ENCODE measurements at regions not wholly inside any gene's neighbourhood (a gene's known extent, or its start where the extent isn't known, plus 50 kb on each side); places are given as distances from the start of the nearest gene placed in this dataset.
"Not testable (repeated sequence)": the region's sequence is repeated elsewhere in the genome, so short reads cannot be mapped to it uniquely, and the experiment has no call there.

DNA sequence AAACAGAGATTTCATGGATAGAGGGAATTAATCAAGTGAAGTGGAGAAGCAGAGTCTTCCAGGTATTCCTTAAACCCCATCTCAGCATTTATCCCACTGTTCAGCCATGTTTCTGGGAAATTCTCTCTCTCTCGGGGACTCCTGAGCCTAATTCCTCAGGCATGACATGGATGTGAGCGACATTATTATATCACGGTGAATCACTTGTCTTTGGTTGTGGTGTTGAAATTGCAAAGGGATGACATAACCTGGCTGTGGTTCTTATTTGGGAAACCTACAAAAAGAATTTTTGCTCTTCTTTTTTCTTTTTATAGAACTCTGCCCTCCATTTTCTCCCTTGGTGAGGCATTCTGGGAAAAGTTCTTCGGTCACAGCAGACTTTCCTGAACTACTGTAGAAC is 457.9 kb upstream of the PTGER4 start:
- no peak for DNase-seq (ENCODE audit: low read depth)

DNA sequence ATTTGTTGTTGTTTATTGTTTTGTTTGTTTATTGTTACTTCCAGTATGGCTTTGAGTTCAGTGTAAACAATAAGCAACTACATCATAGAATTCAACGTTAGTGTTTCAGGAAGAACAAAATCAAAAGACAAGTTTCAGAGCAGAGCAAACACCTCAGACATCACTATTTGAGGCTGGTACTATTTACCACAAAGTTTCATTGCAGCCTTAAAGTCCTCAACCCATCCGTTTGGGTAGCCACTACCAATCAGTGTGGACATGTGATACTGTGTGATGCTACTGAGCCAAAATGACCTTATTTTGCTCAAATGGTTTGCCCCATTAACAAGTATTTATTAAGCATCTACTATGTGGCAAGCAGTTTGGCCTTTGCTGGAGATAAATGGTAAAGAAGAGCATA is 458.5 kb upstream of the PTGER4 start:
- no peak for DNase-seq (ENCODE audit: low read depth)

DNA sequence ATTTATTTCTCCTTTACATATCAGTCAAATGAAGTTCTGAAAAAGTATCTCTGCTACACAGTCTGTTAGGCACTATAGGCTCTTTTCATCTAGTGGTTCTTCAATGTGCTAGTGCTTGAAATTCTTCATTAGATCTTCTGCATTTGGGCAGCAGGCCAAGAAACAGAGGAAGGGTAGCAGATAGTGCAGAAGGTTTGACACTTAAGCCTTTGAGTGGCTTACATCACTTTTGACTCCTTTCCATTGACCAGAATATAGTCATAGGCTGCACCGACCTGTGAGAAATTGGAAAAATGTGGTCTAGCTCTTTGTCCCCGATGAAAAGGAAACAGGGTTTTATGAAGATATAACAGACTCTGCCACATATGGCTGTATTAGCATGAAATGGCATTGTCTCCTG is 459.5 kb upstream of the PTGER4 start:
- DNase-seq (ENCODE audit: low read depth), result no peak

DNA sequence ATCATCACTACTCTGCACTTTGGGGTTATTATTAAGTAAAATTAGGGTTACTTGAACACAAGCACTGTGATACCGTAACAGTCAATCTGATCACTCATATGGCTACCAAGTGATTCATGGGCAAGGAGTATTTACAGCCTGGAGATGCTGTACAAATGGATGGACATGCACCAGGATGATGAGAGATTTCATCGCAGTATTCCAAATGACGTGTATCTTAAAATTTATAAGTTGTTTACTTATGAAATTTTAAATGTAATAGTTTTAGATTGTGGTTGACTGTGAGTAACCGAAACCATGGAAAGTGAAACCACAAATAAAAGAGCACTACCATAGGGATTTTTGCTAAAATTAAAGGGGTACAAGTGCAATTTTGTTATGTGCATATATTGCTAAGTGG is 462.2 kb upstream of the PTGER4 start:
- no peak for DNase-seq (ENCODE audit: low read depth)

DNA sequence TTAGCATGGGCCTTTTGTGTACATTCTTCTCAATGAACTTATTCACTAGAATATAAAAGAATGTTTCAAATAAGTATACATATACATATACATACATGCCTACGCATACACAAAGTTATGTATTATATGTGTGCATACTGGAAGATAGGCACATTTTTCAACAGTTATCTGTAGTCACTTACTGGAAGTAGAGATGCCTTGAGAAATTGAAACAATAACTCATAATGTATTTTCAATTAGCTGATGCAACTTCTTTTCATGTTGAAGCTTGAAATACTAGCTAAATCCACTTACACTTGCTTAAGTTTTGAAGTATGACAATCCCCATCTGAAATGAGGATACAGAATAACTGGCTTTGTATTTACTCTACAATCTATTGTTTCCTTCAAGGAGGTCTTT is 469.0 kb upstream of the PTGER4 start:
- no peak for DNase-seq (ENCODE audit: low read depth)

DNA sequence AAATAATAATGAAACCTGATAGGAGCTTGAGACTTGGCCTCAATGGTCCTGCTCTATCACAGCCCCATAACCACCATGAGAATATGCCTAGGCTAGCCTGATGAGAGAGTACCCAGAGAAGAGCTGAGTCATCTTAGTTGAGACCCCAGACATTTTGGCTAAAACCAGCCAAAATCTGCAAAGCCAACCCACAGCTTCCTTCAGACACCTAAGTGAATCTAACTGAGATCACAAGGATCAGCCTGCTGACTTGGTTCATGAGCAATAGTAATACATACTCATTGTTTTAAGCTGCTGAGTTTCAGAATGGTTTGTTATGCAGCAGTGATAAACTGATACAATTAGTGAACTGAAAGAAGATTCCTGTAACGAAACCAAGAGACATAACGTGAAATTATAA is 473.7 kb upstream of the PTGER4 start:
- no peak for DNase-seq (ENCODE audit: low read depth)

DNA sequence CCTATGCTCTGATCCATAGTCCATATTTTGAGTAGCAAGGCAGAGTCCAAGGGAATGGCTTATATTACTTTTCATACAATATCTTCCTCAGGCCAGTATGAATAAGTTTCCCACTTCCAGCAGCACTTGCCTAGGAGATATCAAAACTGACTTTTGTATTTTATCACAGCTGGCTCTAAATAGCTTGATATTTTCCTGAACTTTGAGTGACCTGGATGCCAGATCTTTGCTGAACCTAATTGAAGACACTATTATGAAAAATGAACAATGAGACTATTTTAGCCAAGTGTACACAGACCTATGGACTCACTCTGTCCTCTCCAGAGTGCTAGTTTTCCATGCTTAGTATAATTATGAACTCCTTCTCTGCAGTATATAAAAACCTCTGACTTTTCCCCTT is 475.6 kb upstream of the PTGER4 start:
- no peak for DNase-seq (ENCODE audit: low read depth)

DNA sequence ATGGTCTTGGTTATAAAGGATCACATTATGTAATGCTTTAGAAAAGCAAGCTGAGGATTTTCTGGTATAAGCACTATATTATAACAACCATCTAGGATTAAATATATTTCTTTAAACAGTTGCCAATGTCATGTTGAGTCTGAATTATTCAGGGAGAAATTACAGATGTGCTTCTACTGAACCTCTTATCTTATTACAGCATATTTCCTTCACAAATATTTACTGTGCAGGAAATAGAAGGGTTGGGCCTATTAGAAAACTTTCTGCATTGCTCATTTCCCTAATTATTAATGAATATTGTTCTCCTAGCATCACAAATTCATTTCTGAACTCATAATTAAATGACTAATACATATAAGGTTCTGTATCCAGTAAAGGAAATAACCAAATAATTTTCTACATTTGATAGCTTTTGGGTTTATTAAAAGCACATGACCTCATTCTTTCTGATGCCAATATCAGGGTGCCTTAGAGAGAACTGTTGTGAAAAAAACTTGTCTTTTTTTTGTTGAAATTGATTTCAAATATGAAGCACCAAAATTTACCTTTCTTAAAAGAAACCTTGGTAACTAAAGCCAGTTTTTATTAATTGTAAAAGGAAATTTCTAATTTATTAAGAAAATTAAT is 476.8 kb upstream of the PTGER4 start:
- no peak for DNase-seq (ENCODE audit: low read depth)

DNA sequence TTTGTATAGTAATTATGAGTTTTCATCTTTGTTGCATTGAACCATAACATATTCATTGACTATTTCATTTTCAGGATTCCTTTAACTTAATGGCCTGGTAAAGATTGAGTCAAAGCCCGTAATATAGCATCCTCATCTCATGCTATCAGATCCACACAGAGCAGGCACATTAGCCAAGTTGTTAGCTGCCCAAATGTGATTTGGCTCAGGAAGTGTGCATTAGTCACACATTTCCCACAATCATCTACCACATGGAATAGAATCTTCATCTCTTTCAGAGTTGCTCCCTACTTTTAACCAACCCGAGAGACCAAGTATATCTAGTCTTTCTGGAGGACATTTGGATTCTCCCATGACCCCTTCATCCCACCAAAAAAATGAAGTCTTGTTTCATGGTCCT is 481.0 kb upstream of the PTGER4 start:
- DNase-seq (ENCODE audit: low read depth), result no peak

DNA sequence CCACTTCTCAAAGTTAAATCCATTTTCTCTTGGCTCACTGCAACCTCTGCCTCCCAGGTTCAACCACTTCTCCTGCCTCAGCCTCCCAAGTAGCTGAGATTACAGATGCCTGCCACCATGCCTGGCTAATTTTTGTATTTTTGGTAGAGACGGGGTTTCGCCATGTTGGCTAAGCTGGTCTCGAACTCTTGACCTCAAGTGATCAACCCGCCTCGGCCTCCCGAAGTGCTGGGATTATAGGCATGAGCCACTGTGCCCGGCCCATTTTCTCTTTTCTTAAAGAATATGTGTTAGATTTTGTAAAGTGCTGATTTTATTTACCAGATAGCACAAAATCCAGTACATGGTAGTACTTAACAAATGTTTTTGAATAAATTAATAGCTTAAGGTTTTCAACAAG is 484.1 kb upstream of the PTGER4 start:
- DNase-seq (ENCODE audit: low read depth), result not testable (repeated sequence)

DNA sequence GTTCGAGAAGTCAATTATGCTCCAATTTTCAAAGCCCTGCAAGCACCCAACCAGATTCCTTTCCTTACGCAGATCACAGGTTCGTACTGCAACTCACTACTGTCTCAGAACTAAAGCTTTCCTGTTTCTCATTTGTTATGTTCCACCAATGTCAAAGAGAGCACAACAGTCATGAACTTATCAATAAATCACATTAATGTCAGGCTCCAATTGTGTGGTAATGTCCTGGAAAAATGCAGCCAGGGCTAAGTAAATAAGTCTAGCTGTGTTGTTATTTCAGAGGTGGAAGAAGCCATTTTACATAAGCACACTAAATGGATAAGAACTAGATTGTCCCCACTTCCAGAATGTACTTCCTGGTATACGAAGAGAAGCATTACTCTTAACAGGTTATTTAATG is 488.6 kb upstream of the PTGER4 start:
- DNase-seq (ENCODE audit: low read depth), result no peak

DNA sequence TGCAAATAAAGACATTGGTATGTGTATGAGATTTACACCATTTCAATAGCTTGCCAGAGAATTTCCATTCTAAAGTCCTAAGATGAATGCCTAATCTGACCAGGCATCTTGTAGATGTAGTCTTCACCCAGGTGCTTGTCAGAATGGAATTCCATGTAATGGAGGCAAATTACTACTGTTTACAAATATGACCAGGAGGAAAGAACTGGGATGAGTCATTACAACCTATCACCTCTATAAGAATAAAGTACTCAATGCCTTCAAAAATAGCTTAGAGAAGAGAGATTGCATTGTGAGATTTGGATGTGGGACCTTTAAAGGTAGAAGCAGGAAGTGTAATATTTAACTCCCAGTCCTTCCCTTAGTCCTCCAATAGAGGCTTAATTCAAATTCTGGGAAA is 507.0 kb upstream of the PTGER4 start:
- DNase-seq (ENCODE audit: low read depth), result no peak

DNA sequence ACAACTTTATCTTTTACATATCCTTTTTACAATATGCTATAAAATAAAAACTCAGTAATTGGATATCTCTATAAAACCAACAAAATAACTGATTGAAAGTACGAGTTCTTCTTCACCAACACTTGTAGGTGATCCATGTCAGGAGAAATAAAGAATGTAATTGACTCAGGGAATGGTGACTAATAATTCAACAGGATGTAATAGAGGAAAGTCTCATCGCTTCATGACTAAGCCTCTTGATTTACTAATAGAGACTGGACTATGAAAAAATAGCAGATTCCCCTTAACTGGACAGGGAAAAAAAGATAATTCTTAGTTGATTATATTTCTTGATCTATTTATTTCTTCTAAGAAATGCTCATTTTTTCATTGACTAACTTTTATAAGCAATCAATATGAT is 507.7 kb upstream of the PTGER4 start:
- DNase-seq (ENCODE audit: low read depth), result no peak

DNA sequence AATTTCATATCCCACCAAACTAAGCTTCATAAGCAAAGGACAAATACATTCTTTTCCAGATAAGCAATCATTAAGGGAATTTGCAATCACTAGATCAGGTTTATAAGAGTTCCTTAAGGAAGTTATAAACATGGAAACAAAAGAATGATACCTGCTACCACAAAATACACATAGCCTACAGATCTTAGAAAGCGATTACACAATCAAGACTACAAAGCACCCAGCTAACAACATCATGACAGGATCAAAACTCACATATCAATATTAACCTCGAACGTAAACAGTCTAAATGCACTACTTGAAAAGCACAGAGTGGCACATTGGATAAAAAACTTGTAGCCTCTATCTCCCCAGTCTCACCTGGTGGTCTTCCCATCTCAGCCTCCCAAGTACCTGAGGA is 512.4 kb upstream of the PTGER4 start:
- no peak for DNase-seq (ENCODE audit: low read depth)

DNA sequence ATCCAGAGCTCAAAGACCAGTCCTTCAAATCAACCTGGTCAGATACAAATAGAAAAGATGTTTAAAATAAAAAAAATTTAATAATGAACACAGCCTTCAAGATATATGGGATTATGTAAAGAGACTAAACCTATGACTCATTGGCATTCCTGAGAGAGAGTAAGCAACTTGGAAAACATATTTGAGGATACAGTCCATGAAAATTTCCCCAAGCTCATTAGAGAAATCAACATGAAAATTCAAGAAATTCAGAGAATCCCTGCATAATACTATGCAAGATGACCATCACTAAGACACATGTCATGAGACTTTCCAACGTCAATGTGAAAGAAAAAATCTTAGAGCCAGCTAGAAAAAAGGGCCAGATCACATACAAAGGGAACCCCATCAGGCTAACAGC is 512.9 kb upstream of the PTGER4 start:
- no peak for DNase-seq (ENCODE audit: low read depth)

DNA sequence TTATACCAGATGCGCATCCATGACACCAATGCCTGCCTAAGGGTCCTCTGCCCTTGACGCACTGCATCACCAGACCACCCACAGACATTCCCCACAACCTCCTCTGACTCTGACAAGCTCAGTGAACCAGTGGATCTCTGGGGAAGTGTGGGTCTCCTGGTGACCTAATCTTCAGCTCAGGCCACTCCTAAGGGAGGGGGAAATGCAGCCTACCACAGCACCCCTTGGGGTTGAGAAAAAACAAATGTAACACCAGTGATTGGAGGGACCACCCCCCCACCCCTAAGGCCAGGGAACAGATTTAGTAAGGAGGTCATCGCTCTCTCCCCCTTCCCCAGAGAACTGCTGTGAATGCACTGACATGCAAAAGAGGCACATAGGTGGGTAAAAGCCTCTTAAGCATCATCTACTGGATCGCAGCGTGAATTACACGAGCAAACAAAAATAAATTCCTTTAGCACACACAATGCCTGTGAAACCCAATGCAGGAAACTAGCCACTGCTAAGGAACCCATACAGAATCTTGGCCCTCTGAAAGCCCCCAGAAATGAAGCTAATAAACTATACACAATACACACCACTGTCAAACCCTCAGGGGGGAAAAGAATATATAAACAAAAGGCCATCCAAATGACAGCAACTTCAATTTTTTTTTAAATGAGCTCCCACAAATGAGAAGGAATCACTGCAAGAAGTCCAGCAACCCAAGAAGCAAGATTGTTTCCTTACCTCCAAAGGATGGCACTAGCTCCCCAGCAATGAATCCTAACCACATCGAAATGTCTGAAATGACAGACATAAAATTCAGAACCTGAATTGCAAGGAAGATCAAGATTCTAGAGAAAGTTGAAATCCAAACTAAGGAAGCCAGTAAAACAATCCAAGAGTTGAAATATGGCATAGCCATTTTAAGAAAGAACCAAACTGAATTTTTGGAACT is 513.7 kb upstream of the PTGER4 start:
- no peak for DNase-seq (ENCODE audit: low read depth)

DNA sequence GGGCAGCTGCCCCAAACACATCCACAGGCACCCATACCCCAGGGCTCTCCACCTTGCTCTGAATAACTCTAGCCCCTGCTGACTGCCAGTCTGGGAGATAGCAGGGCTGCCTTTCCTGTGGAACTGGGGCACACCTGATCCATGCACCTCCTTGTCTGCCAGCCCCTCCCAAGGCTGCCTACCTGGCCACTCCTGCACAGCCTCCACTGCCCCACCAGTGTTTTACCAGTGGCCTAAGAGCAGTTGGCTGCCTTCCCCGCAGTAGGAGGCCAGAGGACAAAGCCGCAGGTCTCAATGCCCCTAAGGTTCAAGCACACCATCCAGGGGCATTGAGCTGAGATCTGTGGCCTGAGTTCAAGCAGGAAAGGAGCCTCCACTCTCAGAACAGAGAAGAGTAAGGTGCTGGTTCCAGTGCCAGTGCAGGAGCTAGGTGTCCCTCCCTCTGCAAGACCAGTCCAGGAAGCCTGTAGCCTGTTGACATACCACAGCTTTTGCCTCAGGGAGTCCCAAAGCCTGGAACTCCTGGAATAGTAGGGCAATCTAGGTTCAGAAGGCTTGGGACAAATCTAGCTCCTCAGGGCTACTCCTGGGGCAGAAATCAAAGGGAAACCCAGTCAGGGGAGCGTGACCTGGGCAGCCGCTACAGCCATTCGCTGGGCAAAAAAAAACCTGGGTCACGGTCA is 514.5 kb upstream of the PTGER4 start:
- no peak for DNase-seq (ENCODE audit: low read depth)

DNA sequence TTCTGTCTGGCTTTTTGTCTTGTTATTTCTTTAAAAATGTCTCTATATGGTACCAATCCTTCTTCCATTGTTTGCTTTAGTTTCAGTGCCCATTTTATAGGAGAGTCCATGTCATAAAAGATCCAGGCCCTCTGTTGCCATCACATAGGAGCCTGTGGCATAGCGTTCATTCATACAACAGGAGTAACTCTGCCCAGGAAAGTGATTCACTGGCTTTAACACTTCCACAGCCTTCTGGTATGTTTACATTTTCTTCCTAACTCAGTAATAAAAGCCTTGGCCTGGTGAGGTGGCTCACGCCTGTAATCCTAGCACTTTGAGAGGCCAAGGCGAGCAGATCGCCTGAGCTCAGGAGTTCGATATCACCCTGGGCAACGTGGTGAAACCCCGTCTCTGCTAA is 519.3 kb upstream of the PTGER4 start:
- no peak for DNase-seq (ENCODE audit: low read depth)

DNA sequence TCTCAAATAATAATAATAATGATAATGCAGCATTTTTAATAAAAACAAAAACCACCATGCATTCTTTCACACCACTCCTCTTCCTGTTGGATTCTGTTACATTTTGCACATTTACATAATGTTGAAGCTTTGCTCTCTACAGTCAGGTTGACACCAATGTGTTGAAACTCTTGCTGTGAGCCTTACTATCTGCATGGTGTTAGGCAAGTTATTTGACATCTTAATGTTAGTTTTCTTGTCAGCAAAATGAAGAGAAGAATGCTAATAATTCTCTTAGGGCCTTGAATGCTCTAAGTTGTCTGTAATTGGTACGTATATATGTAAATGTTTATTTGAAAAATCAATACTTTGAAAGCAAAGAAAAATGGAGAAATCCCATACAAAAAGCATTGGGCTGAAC is 525.5 kb upstream of the PTGER4 start:
- DNase-seq (ENCODE audit: low read depth), result no peak

DNA sequence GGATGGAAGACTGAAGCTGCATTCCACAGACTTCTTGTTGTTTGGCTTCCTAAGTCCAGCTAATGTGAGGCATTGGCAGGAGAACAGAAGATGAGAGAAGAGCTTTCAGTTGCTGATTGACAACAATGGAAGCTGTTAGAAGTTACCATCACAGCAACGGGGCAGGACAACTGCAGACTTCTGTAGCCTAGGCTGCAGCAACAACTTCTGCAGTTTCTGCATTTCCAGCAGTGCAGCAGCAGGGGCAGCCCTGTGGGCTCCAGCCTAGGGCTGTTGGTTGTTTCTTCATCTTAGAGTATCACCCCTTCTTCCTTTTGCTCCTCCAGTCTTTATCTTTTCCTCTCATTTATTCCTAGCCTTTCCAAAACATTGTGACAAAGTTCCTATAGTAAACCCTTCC is 528.8 kb upstream of the PTGER4 start:
- no peak for DNase-seq (ENCODE audit: low read depth)

DNA sequence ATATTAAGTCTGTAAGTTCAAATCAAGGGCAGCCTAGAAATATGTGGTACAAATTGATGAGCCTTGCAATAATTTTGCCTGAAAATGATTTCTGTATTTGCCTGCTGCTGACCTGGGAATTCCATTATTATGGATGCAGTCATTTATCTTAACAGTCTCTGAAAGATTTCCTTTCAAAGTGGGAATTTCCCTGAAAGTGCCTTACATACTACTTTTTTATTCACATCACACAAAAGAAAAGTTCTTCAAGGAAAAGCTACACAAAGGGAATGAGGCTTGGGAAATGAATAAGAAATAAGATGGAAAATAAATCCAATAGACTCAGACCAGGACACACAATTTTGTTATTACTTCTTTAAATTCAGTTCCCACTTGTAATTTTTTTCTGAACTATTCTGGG is 537.8 kb upstream of the PTGER4 start:
- no peak for DNase-seq (ENCODE audit: low read depth)

DNA sequence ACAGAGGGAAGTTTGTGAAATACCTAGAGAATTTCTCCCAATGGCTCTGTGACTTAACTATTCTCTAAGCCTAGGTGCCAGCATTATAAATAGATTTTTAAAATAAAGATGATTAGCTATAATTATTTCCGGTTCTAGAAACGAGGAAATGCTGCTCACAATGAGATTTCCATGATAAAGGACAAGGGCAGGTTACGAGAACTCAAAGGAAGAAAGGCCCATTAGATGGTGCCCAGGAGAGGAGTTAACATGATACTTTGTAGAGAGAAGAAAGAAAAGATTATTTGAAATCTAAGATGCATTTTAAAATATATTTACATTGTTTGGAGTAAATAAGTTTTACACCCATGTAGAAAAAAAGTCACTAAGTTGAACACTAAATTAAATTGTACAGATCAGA is 538.3 kb upstream of the PTGER4 start:
- no peak for DNase-seq (ENCODE audit: low read depth)

DNA sequence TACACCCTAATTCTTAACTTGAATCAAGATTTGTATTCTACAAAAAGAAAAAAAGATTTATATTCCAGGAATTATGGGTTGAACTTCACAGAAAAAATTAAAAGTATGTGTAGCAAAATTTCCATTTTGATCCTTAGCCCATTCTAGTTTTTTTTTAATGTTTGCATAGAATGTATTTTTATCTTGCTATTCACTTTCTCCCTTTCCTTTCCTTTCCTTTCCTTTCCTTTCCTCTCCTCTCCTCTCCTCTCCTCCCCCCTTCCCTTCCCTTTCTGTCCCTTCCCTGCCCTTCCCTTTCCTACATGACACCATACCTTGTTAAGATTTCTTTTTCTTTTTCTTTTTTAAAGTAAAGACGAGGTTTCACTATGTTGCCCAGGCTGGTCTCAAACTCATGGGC is 542.5 kb upstream of the PTGER4 start:
- DNase-seq (ENCODE audit: low read depth), result no peak
